ENCODE measurements at regions not wholly inside any gene's neighbourhood (a gene's known extent, or its start where the extent isn't known, plus 50 kb on each side); places are given as distances from the start of the nearest gene placed in this dataset.
A peak's percentile ranks its signal among the peaks of the same experiment; 100 is the strongest.

DNA sequence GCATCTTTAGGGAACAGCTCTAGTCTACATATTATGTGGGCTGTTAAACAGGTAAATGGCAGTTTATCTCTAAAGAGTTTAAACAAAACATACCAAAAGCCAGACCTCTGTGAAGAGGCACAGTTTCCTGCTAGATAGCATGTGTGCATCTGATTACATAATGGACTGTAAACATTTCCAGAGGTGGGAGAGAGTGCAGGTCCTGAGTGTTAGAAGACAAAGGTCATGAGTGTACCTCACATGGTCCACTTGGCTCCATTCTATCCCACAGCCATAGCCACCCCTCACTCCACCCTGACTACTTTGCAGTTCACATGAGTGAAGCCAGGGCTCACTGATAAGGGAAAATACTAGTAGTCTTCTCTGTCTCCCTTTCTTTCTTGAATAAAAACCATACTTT lies 233.4 kb downstream of the MTX2 start:
- DNase-seq (ENCODE audit: low read depth) = no peak

DNA sequence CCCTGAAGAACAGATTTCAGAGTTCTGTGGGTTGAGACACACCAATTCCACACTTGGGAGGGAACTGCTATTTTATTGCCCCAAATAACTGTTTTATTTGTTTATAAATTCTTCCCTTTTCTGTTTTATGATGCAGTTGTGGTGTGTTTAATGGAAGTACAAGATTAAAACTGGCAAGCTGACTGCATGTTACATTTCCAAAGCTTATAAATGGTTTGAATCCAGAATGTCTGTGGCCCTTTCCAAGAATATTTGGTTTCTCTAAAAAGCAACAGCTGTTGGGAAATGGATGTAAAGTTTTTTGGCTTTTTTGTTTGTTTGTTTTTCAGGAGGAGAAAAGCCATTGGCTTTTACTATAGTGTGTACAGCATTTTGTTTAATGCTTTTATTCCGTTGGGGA lies 234.5 kb downstream of the MTX2 start:
- DNase-seq (ENCODE audit: low read depth) = no peak

DNA sequence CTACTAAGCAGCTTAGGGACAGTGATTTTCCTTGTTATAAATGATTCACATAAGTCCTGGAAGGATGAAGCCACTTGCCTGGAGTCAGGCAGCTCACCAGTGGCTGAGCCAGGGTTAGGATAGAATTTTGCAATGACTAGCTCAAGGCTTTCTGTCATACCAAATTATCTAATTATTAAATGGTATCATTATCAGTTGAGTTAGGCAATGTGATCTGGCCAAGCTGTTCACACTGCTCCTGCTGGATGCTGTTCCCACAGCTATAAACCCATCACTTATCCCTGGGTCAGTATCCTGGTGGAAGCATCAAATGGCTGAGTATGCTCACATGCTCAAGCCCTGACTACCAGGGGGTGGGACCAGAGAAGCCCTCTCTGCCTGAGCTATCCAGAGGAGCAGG lies 235.2 kb downstream of the MTX2 start:
- DNase-seq (ENCODE audit: low read depth) = no peak

DNA sequence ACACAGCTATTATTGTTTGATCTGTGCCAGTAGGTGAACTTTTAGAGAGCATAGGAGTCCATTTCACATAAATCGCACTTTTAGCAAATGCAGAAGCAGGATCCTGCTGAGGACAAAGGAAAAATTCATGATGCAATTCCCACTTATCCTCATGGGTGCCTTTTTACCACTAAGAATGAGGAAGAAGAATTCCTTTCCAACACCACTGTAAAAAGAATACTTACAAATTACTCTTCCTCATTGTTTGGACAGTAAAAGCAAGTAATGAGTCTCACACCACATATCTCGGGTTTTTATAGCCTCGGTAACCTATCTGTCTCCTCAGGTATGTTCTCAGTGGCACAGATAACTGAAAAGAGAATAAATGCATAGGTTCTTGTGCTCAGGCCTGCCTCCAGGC lies 238.5 kb downstream of the MTX2 start:
- DNase-seq (ENCODE audit: low read depth) = no peak

DNA sequence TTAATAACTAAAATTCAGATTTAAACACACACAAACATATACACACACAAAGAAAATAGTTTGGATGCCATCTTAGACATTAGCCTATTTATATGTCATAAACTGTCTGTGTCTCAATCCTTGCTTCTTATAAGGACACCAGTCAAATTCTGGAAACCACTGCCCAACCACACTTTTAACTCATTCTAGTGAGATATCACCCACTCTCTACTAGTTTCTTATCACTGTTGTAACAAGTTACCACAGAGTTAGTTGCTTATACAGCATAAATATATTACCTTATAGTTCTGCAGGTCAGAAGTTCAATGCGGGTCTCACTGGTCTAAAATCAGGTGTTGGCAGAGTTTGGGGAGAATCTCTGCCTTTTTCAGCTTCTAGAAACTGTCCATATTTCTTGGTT lies 239.1 kb downstream of the MTX2 start:
- DNase-seq (ENCODE audit: low read depth) = no peak

DNA sequence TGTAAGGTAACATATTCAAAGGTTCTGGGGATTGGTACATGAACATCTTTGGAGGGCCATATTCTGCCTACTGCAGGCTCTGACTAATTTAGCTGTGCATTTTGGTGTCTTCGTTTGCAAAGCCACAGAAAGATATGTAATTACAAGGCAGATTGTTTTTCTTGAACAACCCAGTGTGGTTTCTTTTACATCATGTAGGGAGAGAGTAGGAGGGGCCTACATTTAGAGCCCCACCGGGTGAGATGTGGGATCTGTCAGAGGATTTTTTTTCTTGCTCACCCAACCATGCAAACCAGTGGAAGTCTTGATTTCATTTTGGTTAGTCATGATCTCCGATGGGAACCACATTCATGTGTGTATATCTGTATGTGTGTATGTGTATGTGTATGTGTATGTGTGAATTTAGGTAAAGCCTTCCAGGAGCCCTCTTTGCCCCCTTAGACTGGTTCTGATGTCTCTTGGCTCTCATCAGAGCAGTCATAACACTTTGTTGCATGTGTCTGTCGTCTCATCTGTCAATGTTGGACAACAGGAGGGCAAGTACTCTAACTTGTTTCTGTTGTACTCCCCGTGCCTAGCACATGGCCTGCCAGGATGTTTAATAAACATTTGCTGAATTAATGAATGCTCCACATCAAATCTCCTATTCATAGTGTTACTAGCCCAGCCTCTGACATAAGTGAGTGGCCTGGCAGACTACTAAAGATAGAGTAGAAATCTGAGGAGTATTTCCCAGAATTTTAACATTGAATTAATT lies 239.9 kb downstream of the MTX2 start:
- DNase-seq (ENCODE audit: low read depth) = no peak

DNA sequence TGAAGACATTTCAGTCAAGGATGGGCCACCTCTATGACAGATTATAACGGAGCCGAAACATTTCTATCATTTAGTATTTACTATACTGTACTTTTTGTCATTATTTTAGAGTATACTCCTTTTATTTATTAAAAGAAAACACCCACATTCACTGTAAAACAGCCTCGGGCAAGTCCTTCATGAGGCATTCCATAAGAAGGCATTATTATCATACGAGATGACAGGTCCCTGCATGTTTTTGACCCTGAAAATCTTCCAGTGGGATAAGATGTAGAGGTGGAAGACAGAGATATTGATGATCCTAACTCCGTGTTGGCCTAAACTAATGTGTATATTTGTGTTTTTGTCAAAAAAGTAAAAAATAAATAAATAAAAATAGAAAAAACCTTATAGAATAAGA lies 245.0 kb downstream of the MTX2 start:
- no peak for DNase-seq (ENCODE audit: low read depth)

DNA sequence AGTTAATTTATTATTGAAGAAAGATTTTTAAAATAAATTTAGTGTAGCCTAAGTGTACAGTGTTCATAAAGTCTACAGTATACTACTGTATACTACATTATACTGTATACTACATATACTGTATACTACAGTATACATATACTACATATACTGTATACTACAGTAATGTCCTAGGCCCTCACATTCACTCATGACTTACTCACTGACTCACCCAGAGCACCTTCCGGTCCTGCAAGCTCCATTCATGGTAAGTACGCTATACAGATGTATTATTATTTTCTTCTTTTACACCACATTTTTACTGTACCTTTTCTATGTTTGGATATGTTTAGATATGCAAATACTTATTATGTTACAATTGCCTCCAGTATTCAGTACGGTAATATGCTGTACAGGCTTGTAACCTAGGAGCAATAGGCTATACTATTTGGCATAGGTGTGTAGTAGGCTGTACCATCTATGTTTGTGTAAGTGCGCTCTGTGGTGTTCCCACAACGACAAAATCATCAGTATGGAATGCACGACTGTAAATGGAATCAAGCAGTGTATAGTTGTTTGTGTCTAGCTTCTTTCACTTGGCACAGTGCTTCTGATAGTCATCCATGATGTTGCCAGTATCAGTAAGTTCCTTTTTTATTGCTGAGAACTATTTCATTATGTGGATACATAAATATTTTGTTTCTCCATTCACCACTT lies 245.7 kb downstream of the MTX2 start:
- no peak for DNase-seq (ENCODE audit: low read depth)

DNA sequence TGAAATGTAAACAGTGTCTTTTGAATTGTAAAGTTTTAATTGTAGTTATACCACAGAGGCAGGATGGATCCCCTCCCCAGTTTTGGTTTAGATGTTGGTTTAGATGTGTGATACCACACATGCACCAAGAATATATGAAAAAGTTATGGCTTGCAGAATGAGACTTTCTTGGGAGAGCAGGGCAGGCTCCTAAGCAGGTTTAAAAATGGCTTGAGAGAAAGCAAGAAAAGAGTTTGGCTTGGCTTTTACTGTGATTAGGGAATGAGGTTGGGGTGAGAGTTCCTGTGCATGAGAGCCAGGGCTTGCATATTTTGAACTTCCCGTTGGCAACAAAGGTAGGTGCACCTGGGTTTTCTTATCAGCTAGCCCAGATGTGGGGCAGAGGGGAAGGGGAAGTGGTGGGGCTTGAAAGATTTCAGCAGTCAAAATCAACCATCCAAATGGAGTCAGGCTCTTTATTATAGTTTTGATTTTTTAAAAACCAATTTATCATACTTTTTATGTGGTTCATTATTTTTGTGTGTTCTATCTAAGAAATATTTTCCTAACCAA lies 246.9 kb downstream of the MTX2 start:
- DNase-seq (ENCODE audit: low read depth) = no peak

DNA sequence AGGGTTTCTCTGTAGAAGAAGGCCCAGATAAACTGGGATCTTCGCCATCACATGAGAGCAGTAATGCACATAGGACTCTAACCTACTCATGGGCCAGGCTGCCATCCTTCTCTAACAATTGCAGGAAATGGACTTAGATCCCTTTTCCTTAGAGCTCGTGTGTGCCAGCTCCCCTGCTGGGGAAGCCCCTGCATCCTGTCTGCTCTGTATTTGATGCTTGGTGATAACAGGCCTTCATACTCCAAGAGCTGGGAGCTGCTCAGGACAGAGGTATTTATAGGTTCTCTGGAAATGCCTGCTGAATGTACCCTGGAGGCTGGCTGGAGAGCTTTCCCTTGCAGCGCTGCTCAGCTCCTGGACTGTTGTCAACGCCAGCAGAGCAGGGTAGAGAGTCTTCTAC lies 249.6 kb downstream of the MTX2 start:
- no peak for DNase-seq (ENCODE audit: low read depth)

DNA sequence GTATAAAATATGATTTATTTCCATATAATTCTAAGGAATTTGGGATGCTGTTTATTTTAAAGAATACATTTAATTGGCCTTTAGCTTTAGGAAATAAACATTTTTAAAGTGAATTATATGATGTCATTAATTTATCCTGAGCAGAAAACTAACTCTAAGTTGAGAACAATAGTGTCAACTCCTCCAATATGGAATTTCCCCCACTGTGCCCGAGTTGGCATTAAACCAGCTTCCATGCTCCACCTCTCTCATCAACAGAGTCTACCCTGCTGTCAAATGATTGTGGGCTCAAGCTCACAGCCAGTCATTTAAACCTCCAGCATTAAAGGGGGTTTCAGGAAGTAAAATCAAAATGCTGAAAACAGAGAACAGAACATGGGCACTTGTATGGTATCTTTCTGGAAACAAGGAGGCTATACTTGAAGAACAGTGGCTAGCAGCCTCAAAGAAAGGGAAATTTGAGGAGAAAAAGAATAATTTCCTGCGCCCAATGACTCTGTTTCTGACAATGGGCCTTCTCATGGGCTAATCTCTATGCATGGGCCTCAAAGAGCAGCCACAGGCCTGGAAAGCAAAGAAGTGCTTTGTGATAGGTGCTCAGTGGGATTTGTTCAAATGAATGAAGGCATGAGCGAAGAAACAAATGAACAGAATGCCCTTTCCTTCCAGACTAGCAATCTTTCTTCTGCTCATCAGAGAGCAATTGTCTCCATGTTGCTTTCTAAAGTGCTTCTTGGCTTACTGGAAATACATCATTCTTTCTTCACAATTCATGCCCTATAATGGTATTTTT lies 252.8 kb downstream of the MTX2 start:
- no peak for DNase-seq (ENCODE audit: low read depth)

DNA sequence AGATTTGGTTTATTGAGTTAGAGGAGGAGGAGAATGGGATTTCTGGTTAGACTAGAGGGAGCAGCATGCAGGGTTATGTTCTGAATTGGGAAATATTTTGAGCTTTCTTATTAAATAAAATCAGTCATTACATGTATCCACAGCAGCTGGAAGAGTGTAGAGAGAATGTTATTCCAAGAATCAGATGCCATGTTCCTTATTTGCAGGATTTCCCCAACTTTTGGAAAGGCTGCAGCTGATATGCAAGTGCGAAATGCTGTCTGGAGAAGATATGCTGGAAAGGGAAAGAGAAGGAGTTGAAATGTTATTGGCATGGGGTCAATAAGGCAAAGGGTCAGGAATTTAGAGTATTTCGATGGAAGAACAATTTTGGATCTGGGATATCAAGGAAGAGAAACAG lies 255.8 kb downstream of the MTX2 start:
- no peak for DNase-seq (ENCODE audit: low read depth)

DNA sequence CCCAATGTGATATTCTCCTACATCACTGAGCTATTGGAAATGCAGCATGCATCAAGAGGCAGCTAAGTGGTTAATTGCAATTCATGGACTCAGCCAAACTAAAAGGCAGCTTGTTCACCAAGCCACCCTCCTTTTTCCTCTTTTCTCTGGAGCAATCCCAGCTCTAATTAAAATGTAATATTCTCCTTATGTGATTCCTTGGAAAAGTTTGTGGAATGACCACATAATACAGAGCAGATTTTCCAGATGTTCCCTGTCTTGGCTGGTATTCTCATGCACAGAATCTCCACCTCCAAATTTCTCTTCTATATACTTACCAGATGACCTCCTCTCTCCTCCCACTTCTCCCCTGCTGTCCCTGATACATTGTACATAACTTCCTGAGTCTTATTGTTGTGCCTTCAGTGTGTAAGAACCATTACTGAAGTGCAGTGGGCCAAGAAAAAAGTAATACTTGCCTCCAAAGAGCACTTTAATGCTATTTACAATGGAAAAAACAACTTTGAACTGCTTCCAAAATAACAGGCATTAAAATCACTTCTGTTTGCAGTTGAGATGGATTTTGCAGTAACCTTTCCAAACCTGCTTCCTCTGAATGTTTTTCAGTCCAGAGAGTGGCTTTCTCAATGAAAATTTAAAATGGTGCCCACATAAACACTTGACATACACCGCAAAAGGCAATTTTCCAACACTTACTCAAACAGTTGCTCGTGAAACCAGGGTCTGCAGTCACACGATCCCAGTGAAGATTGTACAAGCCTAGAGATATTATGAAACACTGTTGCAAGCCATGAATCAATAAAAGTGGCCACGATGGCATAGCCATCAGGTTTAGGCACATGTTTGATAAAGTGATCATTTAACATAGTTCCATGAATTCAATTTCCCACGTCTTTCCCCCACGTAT lies 258.0 kb downstream of the MTX2 start:
- DNase-seq (ENCODE audit: low read depth) = no peak

DNA sequence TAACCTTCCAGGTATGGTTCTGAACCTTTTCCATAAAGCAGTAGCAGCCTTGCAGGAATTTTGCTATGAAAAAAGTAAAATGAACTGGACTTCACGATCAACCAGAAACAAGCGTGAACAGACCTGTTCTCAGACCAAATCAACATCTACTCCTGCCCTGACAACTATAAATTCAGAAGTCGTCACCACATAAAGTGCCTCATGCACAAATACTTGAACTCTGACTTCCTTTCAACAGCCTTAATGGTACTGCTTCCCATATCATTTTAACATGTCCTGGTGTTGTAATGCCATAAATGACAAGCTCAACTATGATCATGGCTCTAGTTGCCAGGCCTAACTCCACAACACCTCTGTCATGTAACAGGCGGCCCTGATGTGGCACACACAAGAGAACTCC lies 262.4 kb downstream of the MTX2 start:
- no peak for DNase-seq (ENCODE audit: low read depth)

DNA sequence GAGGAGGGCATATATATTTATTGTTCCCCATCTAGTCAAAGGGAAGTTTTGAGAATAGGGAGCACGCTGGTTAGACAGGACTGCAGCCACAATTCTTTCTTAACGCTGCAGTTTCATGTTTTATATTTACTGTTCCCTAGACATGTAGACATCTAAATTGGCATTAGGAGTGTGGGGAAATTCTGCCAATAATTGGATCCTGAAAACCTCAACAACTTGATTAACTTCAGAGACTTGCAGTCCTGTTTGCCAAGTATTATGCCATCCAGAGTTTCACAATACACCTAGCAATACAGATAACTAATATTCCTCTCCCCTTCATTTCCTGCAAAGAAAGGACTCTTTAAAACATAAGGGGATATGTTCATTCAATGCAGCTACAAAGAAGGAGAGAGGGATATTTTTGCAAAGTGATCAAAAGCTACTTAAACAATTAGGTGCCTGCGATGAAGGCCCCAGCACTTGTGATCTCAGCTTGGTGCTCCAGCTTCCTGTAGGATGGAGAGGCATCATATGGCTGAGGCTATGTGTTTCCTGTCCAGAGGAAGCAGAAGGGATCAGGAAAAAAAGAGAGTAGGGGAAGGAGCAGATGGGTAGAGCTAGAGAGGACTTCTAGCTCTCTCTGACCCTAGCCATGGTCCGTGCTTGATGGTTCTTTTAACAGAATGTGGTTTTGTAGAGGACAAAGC lies 264.4 kb downstream of the MTX2 start:
- DNase-seq (ENCODE audit: low read depth) = peak; percentile 42

DNA sequence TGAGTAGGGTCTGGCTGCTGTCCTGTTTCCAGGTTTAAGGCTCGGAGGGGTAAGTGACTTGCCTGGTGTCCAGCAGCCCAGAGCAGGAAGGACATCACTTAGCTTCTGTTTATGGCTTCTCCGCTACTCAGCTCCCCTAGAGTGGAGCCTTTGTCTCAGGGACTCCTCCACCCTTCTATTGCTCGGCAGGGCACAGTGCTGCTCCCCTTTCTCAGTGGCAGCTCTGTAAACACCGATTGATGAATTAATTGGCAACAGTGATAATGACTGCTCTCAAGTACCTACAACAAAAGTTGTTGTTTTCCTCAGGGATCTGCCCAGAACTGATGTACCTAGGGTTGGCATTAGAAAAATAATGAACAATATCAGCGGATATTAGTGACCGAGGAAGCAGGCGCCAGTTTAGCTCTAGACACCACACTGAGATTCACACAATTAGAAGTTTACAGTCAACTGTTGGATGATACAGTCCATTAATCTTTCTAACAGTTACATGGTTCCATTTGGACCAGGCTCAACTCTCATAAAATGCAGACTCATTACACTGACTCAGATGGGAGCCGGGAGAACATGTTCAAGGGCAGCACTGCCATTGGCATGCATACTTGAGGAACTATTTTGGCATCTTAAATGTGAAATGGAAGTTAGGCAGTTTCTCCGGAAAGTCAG lies 265.7 kb downstream of the MTX2 start:
- no peak for DNase-seq (ENCODE audit: low read depth)

DNA sequence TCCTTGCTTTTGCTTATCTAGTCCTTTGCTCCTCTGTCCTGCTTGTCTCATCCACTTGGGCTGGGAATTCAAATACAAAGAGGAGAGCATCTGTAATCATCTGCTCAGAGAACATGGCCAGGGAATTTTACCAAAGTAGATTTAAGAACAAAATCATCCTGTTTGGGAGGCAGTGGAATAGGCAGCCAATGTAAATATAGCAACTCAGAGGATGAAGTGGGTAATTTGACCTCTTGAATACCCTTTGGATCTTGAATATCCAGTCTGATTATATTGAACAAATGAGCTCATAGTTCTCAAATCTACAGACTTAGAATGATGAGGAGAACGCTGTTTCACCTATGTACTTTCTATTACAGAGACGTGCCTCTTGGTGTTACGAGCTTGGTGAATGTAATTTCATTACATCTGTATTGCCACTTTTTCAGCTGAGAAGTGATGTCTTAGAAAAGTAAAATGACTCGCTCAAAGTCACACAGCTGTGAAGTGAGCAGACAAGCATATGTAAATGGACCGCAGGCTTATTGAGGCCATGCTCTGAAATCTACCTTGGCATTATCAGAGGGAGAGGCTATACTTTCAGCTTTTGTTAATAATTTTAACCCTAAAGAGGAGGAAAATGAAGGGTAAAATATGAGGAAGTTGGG lies 266.3 kb downstream of the MTX2 start:
- no peak for DNase-seq (ENCODE audit: low read depth)

DNA sequence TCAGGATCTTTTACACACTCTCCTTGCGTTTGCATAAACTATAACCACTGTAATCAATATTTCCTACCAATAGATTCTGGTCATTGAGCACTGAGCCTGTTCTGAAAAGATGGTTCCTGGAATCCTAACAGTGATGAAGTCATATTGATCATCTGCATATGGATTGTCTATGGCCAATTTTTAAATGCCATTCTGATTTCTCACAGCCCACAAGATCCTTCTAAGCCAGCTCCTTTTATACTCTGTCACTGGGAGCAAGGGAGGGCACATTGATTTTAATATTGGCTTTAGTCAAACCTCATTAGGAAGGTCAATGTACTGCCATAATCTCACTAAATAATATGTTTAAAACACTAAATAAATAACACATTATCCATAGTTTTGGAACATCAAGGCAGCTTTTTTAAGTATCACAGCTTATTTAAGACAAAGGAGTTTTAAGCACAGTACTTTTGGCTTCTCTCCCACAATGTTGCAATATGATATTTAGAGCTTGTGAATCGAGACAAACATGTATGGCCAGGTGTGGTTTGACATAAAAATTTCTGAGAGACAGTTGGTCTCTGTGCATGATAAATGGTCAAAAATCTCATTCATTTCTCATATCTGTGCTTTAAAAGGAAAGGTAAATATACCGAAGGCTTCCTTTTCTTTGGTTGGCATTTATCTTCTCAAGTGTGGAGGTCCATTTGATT lies 267.3 kb downstream of the MTX2 start:
- no peak for DNase-seq (ENCODE audit: low read depth)

DNA sequence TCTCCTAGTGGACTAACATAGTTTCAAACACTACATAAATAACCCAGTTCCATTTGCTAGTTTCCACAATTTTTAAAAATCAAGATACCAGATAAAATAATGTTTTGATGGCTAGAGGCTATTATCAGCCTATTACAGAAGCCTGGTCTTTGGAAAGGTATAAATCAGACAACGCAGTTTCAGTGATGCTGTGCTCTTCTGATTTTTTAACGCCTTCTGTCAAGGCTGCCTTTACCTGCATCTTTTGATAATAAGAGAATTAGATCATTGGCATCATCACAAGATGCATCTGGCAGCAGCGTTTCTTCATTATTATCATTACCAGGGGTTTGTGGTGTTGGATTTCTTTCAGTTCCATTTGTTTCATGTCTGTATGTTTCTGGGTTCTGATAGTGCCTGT lies 268.7 kb downstream of the MTX2 start:
- DNase-seq (ENCODE audit: low read depth) = no peak

Measured in fibroblast of gingiva (primary cell).